ENCODE measurements at regions not wholly inside any gene's neighbourhood (a gene's known extent, or its start where the extent isn't known, plus 50 kb on each side); places are given as distances from the start of the nearest gene placed in this dataset.
"Not testable (repeated sequence)": the region's sequence is repeated elsewhere in the genome, so short reads cannot be mapped to it uniquely, and the experiment has no call there.

DNA sequence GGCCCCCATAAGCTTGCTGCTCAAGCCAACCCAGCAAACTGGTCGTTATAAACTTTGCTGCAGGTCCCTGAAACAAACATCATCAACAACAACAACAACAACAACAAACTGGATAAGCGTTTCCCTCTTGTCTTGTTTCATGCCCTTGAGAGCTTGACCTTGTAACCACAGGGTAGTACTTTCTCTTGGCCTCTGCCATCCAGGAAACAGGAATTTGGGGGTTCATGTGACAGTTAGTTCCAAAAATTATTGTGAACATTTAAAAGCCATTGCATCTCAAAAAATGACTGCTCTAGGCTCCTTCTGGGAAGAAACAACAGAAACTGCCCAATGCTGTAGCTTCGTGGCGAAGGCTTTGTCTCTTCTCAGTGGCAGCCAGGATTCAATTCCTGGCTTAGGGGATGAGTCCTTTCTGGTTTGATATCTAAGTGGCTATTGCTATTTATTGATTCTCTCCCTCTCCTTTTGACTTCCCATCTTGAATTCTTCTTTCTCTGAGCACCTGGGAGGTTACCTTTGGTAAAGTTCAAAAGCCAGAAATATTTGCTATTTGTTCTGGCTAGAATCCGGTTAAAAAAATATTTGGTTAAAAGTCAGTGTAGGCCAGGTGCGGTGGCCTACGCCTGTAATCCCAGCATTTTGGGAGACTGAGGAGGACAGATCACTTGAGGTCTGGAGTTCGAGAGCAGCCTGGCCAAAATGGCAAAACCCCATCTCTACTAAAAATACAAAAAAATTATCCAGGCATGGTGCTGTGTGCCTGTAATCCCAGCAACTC lies 52.0 kb upstream of the CPM start:
- TF ChIP-seq POLR2AphosphoS5 (IDR thresholded peaks at IDR 0.05; ENCODE audit: low read depth, low read length) (no peak), TAF1 (IDR thresholded peaks at IDR 0.05; ENCODE audit: borderline replicate concordance, low read depth, low read length) (no peak), POLR2A (IDR thresholded peaks at IDR 0.05; ENCODE audit: low read depth, low read length) (no peak)
- DNase-seq (ENCODE audit: insufficient read length) (no peak), FAIRE-seq (no peak)

DNA sequence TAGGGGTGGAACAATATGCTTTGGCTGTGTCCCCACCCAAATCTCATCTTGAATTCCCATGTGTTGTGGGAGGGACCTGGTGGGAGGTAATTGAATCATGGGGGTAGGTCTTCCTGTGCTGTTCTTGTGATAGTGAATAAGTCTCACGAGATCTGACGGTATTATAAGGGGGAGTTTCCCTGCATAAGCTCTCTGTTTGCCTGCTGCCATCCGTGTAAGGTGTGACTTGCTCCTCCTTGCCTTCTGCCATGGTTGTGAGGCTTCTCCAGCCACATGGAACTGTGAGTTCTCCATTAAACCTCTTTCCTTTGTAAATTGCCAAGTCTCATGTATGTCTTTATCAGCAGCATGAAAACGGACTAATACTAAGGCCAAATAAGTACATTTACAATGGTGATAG lies 64.6 kb upstream of the CPM start:
- FAIRE-seq; DNase-seq (ENCODE audit: insufficient read length): not testable (repeated sequence)

DNA sequence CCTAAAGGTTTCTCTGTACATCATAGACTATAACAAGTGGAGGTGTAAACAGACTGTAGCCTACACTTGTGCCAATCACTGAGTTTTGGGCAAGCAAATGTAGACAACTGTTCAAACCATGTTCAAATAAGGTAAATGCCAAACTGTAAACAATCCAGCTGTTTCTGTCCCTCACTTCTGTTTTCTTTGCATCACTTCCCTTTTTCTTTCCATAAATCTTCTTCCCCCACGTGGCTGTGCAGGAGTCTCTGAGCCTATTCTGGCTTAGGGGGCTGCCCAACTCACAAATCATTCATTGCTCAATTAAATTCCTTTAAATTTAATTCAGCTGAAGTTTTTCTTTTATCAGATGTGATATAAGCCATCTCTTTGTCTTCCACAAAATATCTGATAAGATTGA lies 65.1 kb upstream of the CPM start:
- TF ChIP-seq POLR2AphosphoS5 (IDR thresholded peaks at IDR 0.05; ENCODE audit: low read depth, low read length) (no peak), TAF1 (IDR thresholded peaks at IDR 0.05; ENCODE audit: borderline replicate concordance, low read depth, low read length) (no peak), POLR2A (IDR thresholded peaks at IDR 0.05; ENCODE audit: low read depth, low read length) (no peak)
- FAIRE-seq, result no peak
- DNase-seq (ENCODE audit: insufficient read length), result no peak

DNA sequence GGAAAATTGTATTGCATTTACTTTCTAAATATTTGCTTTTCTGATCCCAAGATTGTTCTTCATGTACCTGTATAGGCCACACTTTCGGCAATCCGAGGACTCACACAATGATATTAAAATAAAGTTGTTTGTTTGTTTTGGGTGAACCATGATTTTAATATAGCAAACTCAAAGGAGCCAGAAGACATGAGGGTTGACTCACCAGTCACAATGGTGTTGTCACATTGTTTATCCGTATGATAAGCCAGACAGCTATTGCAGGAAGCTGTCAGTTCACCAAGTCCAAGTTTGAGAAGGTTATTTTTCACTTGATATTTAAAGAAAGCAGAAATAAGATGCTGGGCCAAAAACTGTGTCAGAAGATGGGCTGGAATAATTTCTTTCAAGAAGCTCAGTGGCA lies 67.1 kb upstream of the CPM start:
- DNase-seq (ENCODE audit: insufficient read length), result no peak
- no peak for FAIRE-seq
- TF ChIP-seq POLR2A (IDR thresholded peaks at IDR 0.05; ENCODE audit: low read depth, low read length) (no peak), TAF1 (IDR thresholded peaks at IDR 0.05; ENCODE audit: borderline replicate concordance, low read depth, low read length) (no peak), POLR2AphosphoS5 (IDR thresholded peaks at IDR 0.05; ENCODE audit: low read depth, low read length) (no peak)

DNA sequence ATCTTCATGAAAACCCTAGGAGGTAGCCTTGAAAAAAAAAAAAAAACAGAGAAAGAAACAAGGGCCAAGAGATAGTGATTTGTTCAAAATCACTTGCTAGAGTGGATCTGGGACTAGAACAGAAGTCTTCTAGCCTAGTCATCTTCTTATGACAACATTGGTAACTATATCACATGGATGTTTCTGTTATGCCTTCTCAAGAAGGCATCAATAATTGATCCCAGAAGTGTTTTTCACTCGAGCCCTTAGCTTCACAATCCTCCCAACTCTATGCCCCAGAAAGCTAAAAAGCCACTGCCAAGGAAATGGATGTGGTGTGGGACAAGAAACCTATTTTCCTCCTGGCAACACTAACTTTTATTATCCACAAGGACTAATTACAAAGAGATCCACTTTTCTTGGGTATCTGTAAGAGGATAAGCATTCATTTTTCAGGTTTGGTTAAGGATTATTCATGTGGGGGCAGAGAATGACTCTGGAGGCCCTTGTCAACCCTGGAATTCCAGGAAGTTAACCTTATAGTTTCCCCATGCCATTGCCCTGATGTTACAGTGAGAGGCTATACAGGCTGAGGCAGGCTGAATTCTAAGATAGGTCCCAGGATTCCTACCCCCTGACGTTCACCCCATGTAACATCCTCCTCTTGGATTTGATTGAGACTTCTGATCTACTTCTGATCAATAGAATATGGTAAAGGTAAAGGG lies 67.7 kb upstream of the CPM start:
- DNase-seq (ENCODE audit: insufficient read length) (no peak), FAIRE-seq (no peak)
- TF ChIP-seq TAF1 (IDR thresholded peaks at IDR 0.05; ENCODE audit: borderline replicate concordance, low read depth, low read length) (no peak), POLR2AphosphoS5 (IDR thresholded peaks at IDR 0.05; ENCODE audit: low read depth, low read length) (no peak), POLR2A (IDR thresholded peaks at IDR 0.05; ENCODE audit: low read depth, low read length) (no peak)

DNA sequence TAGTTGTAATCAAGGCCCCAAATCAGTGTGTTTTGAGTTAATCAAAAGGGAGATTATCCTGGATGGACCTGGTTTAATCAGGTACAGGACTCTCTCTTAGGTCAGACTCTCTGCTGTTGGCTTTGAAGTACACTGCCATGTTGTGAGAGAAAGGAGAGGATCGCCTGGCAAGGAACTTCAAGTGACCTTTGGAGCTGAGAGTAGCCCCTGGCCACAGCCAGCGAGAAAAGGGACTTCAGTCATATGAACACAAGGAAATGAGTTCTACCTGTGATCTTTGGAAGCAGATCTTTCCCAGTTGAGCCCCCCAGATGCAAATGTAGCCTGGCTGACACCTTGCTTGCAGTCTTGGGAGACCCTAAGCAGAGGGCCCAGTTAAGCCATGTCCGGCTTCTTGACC lies 68.3 kb upstream of the CPM start:
- no peak for DNase-seq (ENCODE audit: insufficient read length)
- TF ChIP-seq POLR2AphosphoS5 (IDR thresholded peaks at IDR 0.05; ENCODE audit: low read depth, low read length), result no peak
- TF ChIP-seq POLR2A (IDR thresholded peaks at IDR 0.05; ENCODE audit: low read depth, low read length), result no peak
- no peak for TF ChIP-seq TAF1 (IDR thresholded peaks at IDR 0.05; ENCODE audit: borderline replicate concordance, low read depth, low read length)
- no peak for FAIRE-seq

DNA sequence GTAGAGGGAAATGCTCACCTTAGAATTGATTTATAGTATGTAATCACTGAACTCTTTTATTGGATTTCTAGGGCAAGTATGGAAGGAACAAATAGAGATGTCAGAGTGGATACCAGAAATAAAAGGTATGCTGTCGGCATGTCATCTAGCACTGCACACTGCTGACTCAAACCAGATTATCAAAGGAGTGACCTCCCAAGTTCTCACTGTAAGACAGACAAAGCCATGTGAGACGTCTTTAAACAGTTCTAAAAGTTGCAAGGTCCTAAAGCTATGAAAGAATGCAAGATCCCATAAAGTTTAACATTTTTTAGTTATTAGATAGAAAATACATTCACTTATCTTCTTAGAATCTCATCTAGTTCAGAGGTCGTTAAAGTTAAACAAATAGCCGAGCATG lies 70.0 kb upstream of the CPM start:
- TF ChIP-seq POLR2A (IDR thresholded peaks at IDR 0.05; ENCODE audit: low read depth, low read length), result no peak
- TF ChIP-seq TAF1 (IDR thresholded peaks at IDR 0.05; ENCODE audit: borderline replicate concordance, low read depth, low read length), result no peak
- TF ChIP-seq POLR2AphosphoS5 (IDR thresholded peaks at IDR 0.05; ENCODE audit: low read depth, low read length), result no peak
- no peak for FAIRE-seq
- no peak for DNase-seq (ENCODE audit: insufficient read length)

DNA sequence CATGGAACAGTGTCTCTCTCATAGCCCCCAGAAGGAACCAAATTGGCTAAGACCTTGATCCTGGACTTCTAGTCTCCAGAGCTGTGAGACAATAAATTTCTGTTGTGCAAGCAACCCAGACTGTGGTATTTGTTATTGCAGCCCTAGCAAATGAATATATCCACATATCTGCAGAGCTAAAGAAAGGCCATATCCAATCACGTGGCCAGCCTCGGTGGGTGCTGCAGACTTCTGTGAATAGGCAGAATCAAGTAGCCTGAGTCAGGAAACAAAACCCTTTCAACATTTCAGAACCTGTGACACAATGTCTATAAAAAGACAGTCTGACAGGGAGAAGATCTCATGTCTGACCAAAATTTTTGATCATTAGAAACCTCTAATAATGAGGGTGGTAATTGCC lies 71.0 kb upstream of the CPM start:
- FAIRE-seq (no peak), DNase-seq (ENCODE audit: insufficient read length) (no peak)
- TF ChIP-seq POLR2A (IDR thresholded peaks at IDR 0.05; ENCODE audit: low read depth, low read length) (no peak), POLR2AphosphoS5 (IDR thresholded peaks at IDR 0.05; ENCODE audit: low read depth, low read length) (no peak), TAF1 (IDR thresholded peaks at IDR 0.05; ENCODE audit: borderline replicate concordance, low read depth, low read length) (no peak)

DNA sequence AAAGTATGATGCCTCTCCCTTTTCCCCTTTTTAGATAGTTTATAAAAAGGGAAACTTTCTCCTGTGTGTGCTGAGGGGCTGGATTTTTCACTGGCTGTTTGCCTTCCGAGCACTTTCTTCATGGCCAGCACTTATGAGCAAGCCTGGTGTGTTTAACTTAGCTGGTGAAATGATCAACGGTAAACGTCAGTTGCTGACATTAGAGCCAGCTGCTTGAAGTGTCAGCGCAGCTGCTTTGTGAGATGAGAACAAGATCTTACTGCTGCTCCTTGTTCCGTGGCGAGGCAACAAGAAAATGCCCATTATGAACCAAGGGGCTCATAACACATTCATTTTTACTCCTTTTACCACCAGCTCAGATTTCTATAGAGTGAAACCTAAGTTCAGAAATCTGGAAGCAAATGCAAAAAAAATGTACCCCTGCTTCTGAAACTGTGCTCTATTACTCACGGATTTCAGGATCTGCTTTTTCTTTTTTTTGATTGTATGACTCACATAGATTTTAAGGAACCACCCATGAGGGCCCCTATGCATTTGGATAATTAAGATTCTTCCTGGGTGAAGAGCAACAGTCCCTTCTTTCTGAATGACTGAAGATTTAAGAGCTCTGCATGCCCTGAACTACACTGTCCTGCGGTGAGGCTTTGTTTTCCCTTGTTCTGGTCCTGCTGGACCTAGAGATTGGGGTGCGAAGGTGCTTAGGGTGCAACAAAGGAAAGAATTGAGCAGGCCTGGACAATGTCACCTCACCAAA lies 74.3 kb upstream of the CPM start:
- TF ChIP-seq TAF1 (IDR thresholded peaks at IDR 0.05; ENCODE audit: borderline replicate concordance, low read depth, low read length), result no peak
- TF ChIP-seq POLR2AphosphoS5 (IDR thresholded peaks at IDR 0.05; ENCODE audit: low read depth, low read length), result no peak
- TF ChIP-seq POLR2A (IDR thresholded peaks at IDR 0.05; ENCODE audit: low read depth, low read length), result no peak
- DNase-seq (ENCODE audit: insufficient read length), result no peak
- FAIRE-seq, result no peak

DNA sequence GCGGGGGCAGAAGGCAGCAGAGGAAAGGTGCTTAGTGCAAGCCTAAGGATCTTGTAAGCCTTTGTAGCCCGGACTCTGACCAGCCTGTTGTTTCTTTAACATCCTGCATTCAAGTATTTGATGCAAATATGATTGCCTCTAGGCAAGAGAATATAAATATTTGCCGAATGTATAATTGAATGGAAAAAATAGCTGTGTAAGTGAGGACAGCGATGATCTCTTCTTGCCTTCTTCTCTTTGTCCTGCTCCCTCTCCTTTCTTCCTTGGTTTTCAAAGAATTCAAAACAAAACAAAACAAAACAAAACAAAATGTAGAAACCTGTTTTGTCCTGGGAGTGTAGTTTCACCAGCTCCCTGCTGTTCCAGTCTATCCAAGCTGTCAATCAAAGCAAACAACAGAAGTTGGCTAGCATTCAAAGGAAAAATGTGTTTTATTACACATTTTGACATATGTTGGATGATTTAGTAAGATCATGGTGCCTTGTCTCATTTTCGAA lies 74.9 kb upstream of the CPM start:
- FAIRE-seq, result no peak
- TF ChIP-seq POLR2AphosphoS5 (IDR thresholded peaks at IDR 0.05; ENCODE audit: low read depth, low read length), result no peak
- TF ChIP-seq POLR2A (IDR thresholded peaks at IDR 0.05; ENCODE audit: low read depth, low read length), result no peak
- no peak for TF ChIP-seq TAF1 (IDR thresholded peaks at IDR 0.05; ENCODE audit: borderline replicate concordance, low read depth, low read length)
- no peak for DNase-seq (ENCODE audit: insufficient read length)

DNA sequence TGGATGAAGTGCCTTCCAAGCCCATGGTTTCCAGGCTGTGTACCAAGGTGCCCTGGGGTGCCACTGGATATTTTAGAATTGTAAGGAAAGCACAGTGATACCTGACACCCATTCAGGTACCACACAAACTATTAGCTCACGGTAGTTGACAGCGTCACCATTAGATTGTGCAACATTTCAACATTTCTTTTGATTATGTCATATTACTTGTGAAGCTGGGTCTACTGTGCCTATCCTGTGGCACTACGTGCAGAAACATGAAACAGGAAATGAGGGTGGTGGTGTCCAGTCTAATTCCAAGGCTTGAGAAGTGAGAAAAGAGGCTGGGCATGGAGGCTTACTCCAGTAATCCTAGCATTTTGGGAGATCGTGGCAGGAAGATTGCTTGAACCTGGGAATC lies 75.5 kb upstream of the CPM start:
- FAIRE-seq (no peak), DNase-seq (ENCODE audit: insufficient read length) (no peak)
- TF ChIP-seq POLR2AphosphoS5 (IDR thresholded peaks at IDR 0.05; ENCODE audit: low read depth, low read length) (no peak), TAF1 (IDR thresholded peaks at IDR 0.05; ENCODE audit: borderline replicate concordance, low read depth, low read length) (no peak)

DNA sequence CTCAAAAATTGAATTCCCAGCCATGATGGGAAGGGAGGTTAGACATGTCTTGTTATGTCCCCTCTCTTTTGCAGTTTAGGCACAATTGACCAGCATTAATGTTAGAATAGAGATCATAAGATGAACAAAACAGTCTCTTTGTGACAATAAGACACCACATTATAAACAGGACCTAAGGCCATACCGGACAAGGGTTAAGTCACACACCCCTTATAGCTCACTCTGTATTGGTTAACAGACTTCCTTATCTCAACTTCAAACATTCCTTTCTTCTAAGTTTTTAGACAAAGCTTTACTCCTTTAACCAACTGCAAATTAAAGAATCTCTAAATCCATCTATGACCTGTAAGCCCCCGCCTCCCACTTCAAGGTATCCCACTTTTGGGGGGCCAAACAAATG lies 81.1 kb upstream of the CPM start:
- TF ChIP-seq TAF1 (IDR thresholded peaks at IDR 0.05; ENCODE audit: borderline replicate concordance, low read depth, low read length), result no peak
- no peak for TF ChIP-seq POLR2AphosphoS5 (IDR thresholded peaks at IDR 0.05; ENCODE audit: low read depth, low read length)
- no peak for TF ChIP-seq POLR2A (IDR thresholded peaks at IDR 0.05; ENCODE audit: low read depth, low read length)
- no peak for FAIRE-seq
- no peak for DNase-seq (ENCODE audit: insufficient read length)
